Hepatocyte (in vitro differentiated cells): ENCODE measurements at regions not wholly inside any gene's neighbourhood (a gene's known extent, or its start where the extent isn't known, plus 50 kb on each side); places are given as distances from the start of the nearest gene placed in this dataset.
A peak's percentile ranks its signal among the peaks of the same experiment; 100 is the strongest.

Experiments
- DNase-seq: peaks from one replicate; pipeline ENCODE4 v3.0.0-alpha.2; 2016; ENCODE audit warnings: low spot score
- H2AFZ ChIP-seq: fragments of 200-600 bp; sonication (generic); 2 replicates; pipeline ENCODE4 v1.6.0; 2016; ENCODE audit warnings: antibody characterized with exemption, mild to moderate bottlenecking
- H3K27ac ChIP-seq: fragments of 200-600 bp; sonication (generic); 2 replicates; pipeline ENCODE4 v1.5.1; 2016; ENCODE audit warnings: mild to moderate bottlenecking
- H3K27me3 ChIP-seq: fragments of 200-600 bp; sonication (generic); 2 replicates; pipeline ENCODE4 v1.6.1; 2016
- H3K36me3 ChIP-seq: fragments of 200-600 bp; sonication (generic); replicated peaks from 2 replicates; pipeline ENCODE4 v1.5.1; 2016; ENCODE audit warnings: low read depth; ENCODE audit not compliant: insufficient read depth
- H3K4me1 ChIP-seq: fragments of 200-600 bp; sonication (generic); 2 replicates; pipeline ENCODE4 v1.5.1; 2016; ENCODE audit warnings: mild to moderate bottlenecking, moderate library complexity; ENCODE audit not compliant: insufficient read depth
- H3K4me2 ChIP-seq: fragments of 200-600 bp; sonication (generic); 2 replicates; pipeline ENCODE4 v1.6.0; 2016
- H3K4me3 ChIP-seq: fragments of 200-600 bp; sonication (generic); 2 replicates; pipeline ENCODE4 v1.5.1; 2016; ENCODE audit warnings: mild to moderate bottlenecking
- H3K79me2 ChIP-seq: fragments of 200-600 bp; sonication (generic); 2 replicates; pipeline ENCODE4 v1.6.0; 2017; ENCODE audit warnings: mild to moderate bottlenecking
- H3K9me2 ChIP-seq: fragments of 200-600 bp; sonication (generic); replicated peaks from 2 replicates; pipeline ENCODE4 v1.6.0; 2017; ENCODE audit warnings: mild to moderate bottlenecking; ENCODE audit not compliant: insufficient read depth
- H3K9me3 ChIP-seq: fragments of 200-600 bp; sonication (generic); 2 replicates; pipeline ENCODE4 v1.5.1; 2016; ENCODE audit warnings: low read depth, mild to moderate bottlenecking
- H4K20me1 ChIP-seq: fragments of 200-600 bp; sonication (generic); 2 replicates; pipeline ENCODE4 v1.6.0; 2016; ENCODE audit warnings: mild to moderate bottlenecking; ENCODE audit not compliant: insufficient read depth, poor library complexity, severe bottlenecking
- EZH2 ChIP-seq: fragments of 200-600 bp; sonication (generic); IDR thresholded peaks from 2 replicates; pipeline ENCODE4 v1.6.1; 2016; ENCODE audit warnings: antibody characterized with exemption, mild to moderate bottlenecking, borderline replicate concordance
- EZH2phosphoT487 ChIP-seq: fragments of 200-600 bp; sonication (generic); IDR thresholded peaks from one replicate; pipeline ENCODE4 v1.6.1; 2018; ENCODE audit warnings: antibody characterized with exemption, mild to moderate bottlenecking, low read depth, moderate library complexity; ENCODE audit not compliant: unreplicated experiment, severe bottlenecking
- WGBS: methylation state at CpG from one replicate; pipeline ENCODE4 v1.1.6; 2016; ENCODE audit warnings: low lambda C conversion rate; ENCODE audit errors: missing lambda C conversion rate; 5-methylcytosine and 5-hydroxymethylcytosine counted together
- TF ChIP-seq, protein P1 (sequence below): fragments of 200-600 bp; sonication (generic); IDR thresholded peaks from 2 replicates; pipeline ENCODE4 v1.5.1; 2016; ENCODE audit warnings: antibody characterized with exemption, mild to moderate bottlenecking; ENCODE audit not compliant: poor library complexity

DNA sequence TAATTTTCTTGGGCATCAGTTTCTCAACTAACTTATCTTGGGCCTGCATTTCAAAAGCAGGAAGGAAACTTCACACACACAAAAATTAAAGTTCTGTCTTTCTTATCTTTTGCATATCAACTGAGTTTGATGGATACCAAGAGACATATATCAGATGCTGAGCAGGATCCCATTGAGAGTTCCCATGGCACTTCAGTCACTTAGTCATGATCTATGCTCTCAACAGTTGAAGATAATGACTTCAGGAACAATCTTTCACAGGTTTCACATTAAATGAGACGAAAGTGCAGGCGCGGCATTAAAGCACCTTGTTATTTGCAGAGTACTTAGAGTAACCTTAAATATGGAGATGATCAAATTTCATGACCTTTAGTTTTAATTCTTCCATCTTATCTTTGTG is 2139.8 kb upstream of the CELF4 start:
- H3K4me1 ChIP-seq, result no peaks in the 10 kb centered on the region
- WGBS, result 85% methylated on average over 3 of the region's 3 CpGs
- DNase-seq, result no peak
- TF ChIP-seq EZH2, result no peak
- H3K36me3 ChIP-seq, result no peaks in the 10 kb centered on the region
- no peaks in the 10 kb centered on the region for H3K9me3 ChIP-seq
- H2AFZ ChIP-seq, result no peak overlapping the region
- no peak overlapping the region for H3K4me3 ChIP-seq
- no peaks in the 10 kb centered on the region for H3K27me3 ChIP-seq
- H3K4me2 ChIP-seq, result no peak overlapping the region
- no peak overlapping the region for H3K27ac ChIP-seq
- no peaks in the 10 kb centered on the region for H3K79me2 ChIP-seq
- H3K9me2 ChIP-seq, result no peaks in the 10 kb centered on the region
- no peaks in the 10 kb centered on the region for H4K20me1 ChIP-seq

DNA sequence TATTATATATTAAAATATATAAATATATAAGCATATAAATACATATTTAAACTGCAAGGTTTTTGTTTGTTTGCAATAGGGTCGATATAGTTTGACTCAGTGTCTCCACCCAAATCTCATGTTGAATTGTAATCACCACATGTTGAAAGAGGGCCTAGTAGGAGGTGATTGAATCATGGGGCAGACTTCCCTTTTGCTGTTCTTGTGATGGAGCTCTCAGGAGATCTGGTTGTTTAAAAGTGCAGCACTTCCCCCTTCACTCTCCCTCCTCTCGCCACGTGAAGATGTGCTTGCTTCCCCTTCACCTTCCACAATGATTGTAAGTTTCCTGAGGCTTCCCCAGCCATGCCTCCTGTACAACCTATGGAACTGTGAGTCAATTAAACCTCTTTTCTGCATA is 2137.3 kb upstream of the CELF4 start:
- no peaks in the 10 kb centered on the region for H3K9me3 ChIP-seq
- no peaks in the 10 kb centered on the region for H3K4me1 ChIP-seq
- H2AFZ ChIP-seq, result no peak overlapping the region
- TF ChIP-seq EZH2phosphoT487, result no peak
- TF ChIP-seq, protein P1, sequence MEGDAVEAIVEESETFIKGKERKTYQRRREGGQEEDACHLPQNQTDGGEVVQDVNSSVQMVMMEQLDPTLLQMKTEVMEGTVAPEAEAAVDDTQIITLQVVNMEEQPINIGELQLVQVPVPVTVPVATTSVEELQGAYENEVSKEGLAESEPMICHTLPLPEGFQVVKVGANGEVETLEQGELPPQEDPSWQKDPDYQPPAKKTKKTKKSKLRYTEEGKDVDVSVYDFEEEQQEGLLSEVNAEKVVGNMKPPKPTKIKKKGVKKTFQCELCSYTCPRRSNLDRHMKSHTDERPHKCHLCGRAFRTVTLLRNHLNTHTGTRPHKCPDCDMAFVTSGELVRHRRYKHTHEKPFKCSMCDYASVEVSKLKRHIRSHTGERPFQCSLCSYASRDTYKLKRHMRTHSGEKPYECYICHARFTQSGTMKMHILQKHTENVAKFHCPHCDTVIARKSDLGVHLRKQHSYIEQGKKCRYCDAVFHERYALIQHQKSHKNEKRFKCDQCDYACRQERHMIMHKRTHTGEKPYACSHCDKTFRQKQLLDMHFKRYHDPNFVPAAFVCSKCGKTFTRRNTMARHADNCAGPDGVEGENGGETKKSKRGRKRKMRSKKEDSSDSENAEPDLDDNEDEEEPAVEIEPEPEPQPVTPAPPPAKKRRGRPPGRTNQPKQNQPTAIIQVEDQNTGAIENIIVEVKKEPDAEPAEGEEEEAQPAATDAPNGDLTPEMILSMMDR, result no peak
- no peak for TF ChIP-seq EZH2
- H4K20me1 ChIP-seq, result no peaks in the 10 kb centered on the region
- no peaks in the 10 kb centered on the region for H3K79me2 ChIP-seq
- no peaks in the 10 kb centered on the region for H3K36me3 ChIP-seq
- H3K27ac ChIP-seq, result no peak overlapping the region
- DNase-seq, result no peak
- no peaks in the 10 kb centered on the region for H3K27me3 ChIP-seq
- H3K9me2 ChIP-seq, result no peaks in the 10 kb centered on the region
- WGBS, result 94% methylated on average over 3 of the region's 3 CpGs
- H3K4me2 ChIP-seq, result no peak overlapping the region
- H3K4me3 ChIP-seq, result no peak overlapping the region

DNA sequence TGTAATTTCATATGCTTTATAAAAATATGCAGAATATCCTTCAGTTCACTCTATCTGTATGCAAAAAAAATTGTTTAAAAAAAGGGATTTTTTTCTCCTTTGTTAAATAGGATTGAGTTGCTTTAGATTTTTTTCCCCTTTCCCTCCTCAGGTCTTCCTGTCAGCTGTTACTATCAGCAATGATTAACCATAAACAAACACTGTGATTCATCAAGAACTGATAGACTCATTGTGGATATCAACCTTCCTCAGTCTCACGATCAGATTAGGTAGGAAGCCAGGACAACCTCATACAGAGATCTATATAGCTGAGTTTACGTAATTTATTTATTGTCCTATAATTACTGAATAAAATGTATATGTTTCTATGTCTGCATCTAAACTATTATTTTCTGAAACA is 2136.2 kb upstream of the CELF4 start:
- Histone ChIP-seq H3K4me1 (no peaks in the 10 kb centered on the region), H3K4me2 (no peak overlapping the region), H2AFZ (no peak overlapping the region), H3K4me3 (no peak overlapping the region), H3K27ac (peak overlapping the region; percentile 30), H4K20me1 (no peaks in the 10 kb centered on the region), H3K9me2 (no peaks in the 10 kb centered on the region), H3K79me2 (no peaks in the 10 kb centered on the region), H3K9me3 (no peaks in the 10 kb centered on the region), H3K27me3 (no peaks in the 10 kb centered on the region), H3K36me3 (no peaks in the 10 kb centered on the region)
- WGBS, result 46% methylated on average over 2 of the region's 2 CpGs
- TF ChIP-seq EZH2, result no peak
- TF ChIP-seq EZH2phosphoT487, result no peak
- TF ChIP-seq, protein P1, result no peak
- DNase-seq, result peak; percentile 32

DNA sequence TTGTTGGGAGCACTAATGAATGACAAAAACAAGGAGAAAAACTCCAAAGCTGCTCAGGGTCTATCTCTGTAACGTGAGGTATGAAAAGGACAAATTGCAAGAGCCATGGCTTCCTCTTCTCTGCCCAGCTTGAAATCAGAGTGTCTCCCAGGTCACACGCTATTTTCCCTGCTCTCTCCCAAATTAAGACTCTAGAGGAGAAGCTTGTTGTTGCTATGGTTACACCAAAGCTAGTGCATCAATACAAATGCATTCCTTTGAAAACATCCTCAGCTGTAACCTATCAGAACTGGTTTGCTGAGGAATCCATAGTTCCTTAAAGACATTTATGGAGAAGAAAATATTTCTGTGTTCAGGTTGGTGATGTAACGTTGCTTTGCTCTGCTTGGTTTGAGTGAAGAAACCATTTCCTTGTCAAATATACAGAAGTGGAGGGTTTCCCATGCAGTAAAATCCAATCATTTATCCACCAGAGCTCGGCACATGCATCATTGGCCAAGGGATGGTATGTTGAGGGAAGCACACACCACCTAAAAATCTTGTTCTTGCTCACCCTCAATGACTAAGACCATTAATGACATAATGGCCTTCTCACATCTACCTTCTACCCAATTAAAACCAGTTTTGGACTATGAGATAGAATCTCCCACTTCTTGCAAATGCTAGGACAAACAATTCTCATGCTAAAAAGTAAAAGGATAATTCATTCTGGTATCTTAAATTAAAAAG is 2135.6 kb upstream of the CELF4 start:
- DNase-seq, result no peak
- H3K27me3 ChIP-seq, result no peaks in the 10 kb centered on the region
- TF ChIP-seq EZH2phosphoT487, result no peak
- TF ChIP-seq, protein P1, result no peak
- TF ChIP-seq EZH2, result no peak
- no peak overlapping the region for H3K4me3 ChIP-seq
- no peak overlapping the region for H3K4me2 ChIP-seq
- H4K20me1 ChIP-seq, result no peaks in the 10 kb centered on the region
- no peaks in the 10 kb centered on the region for H3K79me2 ChIP-seq
- H3K27ac ChIP-seq, result peak overlapping the region; percentile 30
- H3K36me3 ChIP-seq, result no peaks in the 10 kb centered on the region
- H3K4me1 ChIP-seq, result no peaks in the 10 kb centered on the region
- no peaks in the 10 kb centered on the region for H3K9me2 ChIP-seq
- H2AFZ ChIP-seq, result no peak overlapping the region
- no peaks in the 10 kb centered on the region for H3K9me3 ChIP-seq
- 94% methylated on average over 4 of the region's 4 CpGs for WGBS
